ENCODE measurements at regions not wholly inside any gene's neighbourhood (a gene's known extent, or its start where the extent isn't known, plus 50 kb on each side); places are given as distances from the start of the nearest gene placed in this dataset.
"Not testable (repeated sequence)": the region's sequence is repeated elsewhere in the genome, so short reads cannot be mapped to it uniquely, and the experiment has no call there.

DNA sequence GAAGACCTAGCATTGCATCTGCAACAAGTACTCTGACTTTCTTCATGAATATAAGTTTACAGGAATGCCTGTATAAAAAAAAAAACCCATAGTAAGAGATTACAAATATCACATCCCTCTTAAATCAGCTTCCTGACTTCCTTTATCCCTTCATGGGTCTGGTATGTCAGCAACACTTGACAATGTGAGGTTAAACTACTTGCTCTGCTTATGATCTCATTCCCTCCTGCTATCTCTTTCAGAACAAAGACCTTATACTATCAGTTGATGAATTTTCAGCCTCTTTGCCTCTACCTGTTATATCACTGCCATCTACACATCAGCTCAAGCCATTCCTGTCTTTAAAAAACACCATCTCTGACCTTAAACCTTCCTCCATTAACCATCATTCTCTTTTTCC lies 130.9 kb upstream of the SAMSN1 start:
- no peak for DNase-seq

DNA sequence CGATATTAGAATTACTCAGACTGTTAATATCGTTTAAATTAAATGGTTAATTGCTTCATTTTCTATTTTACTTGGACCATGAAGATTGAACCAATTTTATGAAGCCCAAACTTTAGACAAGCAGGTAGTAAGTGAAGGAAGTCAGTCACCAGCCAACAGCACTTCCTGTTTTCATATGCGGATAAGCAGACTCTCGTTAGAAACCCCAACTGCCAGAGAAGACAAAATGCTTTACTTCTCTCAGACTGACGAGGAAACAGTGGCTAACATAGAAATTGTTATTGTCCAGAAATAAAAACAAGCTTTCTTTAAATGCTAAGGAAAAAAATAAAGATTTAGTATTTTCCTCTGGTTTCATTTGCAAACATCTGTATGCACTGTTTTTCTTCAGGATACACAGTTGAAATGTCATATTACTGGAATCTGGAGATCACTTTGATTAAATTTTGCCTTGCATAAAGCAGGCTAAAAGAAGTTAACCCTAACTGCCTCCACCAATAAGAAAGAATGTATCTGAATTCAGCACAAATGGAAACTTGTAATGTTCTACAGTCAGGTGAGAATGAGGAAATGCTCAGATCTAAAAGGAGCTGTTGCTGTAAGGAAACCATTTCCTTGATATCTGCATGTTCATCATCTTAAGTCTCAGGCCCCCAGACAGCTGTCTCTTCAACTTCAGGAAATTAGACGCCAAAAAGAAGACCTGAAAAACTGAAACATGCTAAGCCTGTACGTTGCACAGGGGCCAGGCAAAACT lies 129.8 kb upstream of the SAMSN1 start:
- no peak for DNase-seq

DNA sequence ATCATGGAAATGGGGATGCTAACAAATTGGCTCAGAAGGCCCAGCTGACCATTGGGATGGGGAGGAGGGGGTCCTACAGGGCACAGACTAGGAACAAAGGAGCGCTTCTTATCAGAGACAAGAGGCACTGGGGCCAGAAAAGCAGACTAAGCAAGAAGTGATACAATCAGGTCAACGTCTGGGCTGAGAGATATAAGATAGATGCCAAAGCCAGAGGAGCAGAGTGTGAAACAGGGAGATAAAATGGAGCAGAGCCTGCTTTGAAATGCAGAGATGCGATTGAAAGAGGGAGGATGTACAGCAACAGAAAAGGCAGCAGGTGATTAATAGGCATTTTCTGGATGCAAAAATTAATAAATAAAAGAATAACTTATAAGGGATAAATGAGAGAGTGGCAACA lies 127.5 kb upstream of the SAMSN1 start:
- no peak for DNase-seq

DNA sequence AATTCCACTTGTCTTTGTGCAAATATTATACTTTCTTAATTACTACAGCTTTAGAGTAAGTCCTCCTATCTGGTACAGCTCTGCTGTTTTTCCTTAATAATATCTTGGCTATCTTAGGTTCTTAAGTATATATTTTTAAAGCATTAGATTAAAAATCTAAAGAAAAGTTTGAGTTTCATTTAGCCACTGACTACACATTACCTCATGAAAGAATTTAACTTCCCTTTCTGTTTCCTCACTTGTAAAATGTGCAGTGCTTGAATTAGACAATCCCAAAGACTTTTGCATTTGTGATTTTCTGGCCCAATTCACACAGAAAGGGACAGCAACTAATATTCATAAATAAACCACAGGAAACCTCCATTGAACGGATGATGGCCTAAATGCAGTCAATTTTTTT lies 126.4 kb upstream of the SAMSN1 start:
- DNase-seq = no peak

DNA sequence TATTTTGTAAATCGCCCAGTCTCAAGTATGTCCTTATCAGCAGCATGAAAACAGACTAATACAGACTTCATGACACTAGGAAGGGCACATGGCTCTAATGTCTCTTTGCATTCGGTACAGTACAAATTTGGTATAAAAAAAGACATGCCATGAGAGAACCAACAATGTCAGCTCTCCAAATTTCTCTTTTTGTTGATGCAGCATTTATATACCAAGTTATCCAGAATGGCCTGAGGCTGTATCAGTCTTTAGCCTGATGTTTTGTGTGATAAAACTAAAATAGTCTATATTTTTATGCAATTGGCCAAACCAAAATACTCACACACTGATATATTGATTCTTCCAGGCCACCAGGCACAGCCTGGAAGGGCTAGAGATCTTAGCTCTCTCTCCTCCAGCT lies 124.3 kb upstream of the SAMSN1 start:
- no peak for DNase-seq

DNA sequence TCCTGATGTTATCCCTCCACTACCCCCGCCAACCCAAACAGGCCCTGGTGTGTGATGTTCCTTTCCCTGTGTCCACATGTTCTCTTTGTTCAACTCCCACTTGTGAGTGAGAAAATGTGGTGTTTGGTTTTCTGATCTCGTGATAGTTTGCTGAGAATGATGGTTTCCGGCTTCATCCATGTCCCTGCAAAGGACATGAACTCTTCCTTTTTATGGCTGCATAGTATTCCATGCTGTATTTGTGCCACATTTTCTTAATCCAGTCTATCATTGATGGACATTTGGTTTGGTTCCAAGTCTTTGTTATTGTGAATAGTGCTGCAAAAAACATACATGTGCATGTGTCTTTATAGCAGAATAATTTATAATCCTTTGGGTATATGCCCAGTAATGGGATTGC lies 123.0 kb upstream of the SAMSN1 start:
- not testable (repeated sequence) for DNase-seq

DNA sequence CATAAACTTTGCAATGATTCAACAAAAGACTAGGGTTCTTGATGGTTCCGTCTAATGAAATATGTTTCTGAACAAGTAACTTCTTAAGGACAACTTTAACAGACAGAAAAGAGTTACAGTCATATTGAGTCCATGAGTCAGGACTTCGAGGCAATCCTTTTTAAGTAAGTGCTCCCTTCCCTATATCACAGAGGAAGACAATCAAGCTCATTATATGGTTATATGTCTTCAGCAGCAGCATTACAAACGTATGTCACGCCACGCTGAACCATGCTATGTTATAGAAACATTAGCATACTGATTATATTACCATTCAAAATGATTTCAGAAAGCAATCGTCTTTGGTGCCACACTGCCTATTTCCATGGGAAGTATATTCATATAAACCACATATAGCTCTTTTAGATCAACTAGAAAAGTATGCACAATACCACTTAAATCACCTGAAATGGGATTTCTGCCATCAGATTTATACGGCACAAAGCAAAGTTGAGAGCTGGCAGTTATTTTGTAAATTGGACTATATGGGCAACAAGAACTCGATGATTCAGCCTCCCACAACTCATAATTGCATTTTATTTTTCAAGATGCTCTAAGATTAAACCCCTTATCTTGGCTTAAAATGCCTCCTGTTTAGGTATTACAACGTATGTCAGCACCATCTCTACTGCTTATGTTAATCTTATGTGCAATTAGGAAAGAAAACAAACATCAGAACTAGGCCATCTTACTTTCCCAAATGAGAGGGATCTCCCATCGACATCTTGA lies 111.3 kb upstream of the SAMSN1 start:
- no peak for DNase-seq

DNA sequence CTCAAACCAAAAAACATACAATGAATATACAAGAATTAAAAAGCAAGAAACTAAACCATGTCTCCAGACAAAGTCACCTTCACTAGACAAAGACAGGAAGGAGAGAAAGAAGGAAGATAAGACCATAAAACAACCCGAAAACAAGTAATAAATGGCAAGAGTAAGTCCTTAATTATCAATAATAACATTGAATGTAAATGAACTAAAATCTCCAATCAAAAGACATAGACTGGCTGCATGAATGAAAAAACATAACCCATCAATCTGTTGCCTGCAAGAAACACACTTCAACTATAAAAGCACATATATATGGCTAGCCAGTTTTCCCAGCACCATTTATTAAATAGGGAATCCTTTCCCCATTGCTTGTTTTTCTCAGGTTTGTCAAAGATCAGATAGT lies 100.8 kb upstream of the SAMSN1 start:
- no peak for DNase-seq

DNA sequence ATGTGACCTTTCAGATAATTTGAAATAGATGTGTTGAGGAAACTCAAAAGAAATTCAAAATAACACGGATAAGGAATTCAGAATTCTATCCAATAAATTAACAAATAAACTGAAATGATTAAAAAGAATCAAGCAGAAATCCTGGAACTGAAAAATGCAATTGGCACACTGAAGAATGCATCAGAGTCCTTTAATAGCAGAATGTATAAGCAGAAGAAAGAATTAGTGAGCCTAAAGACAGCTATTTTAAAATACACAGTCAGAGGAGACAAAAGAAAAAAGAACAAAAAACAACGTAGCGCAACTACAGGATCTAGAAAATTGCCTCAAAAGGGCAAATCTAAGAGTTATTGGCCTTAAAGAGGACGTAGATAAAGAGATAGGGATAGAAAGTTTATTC lies 99.6 kb upstream of the SAMSN1 start:
- DNase-seq = no peak

DNA sequence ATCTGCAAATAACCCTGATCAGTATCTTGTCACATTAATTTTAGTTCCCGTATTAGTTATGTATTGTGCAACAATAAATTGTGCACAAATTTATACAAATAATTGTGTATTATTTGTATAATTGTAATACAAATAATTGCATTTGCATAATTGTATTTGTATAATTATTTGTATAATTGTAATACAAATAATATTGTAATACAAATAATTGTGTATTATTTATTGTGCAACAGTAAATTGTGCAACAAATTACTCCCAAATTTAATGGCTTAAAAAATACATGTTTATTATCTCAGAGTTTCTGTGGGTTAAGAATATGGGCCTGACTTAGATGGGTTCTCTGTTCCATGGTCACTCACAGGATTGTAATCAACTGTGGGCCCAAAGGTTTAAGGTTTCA lies 86.2 kb upstream of the SAMSN1 start:
- DNase-seq = no peak

DNA sequence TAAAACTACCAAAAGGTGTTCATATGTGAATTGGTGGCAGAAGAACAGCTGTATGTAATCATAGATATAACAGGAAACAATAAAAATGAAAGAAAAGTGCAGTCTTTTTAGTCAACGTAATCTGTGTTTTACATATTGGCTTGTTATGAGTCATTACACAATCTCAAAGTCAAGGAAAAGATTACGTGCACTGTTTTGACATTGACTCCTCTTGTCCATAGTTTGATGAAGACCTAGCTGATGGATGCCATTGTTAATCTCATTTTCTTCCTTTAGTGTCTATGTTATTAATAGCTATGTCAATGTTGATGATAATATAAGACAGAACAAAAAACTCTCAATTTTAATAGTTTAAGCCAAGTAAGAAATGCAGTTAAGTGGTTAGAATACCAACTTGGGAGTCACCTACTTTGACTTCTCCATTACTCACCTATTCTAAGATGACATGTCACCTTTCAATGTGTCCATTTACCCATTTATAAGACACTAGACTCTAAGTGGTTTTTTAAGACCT lies 84.5 kb upstream of the SAMSN1 start:
- DNase-seq = no peak

DNA sequence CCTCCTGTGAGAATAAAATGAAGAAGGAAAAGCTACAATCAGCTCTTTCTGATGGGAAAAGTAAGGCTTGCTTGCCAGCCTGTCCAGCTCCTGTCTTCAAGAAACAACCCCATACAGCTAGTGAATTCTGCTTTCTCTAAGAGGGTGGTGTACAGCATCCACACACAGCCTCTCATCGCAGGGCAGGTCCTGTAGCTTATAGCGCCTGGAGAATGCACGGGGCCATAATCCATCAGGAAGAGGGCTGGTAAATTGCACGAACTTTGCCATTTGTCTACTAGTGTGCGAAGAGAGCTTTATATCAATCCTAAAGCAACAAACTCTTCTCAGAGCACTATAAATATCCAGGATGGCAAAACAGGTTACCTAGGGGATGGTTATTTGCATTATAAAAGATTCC lies 83.3 kb upstream of the SAMSN1 start:
- no peak for DNase-seq

DNA sequence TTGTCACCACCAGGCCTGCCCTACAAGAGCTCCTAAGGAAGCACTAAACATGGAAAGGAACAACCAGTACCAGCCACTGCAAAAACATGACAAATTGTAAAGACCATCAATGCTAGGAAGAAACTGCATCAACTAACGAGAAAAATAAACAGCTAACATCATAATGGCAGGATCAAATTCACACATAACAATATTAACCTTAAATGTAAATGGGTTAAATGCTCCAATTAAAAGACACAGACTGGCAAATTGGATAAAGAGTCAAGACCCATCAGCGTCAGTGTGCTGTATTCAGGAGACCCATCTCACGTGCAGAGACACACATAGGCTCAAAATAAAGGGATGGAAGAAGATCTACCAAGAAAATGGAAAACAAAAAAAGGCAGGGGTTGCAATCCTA lies 77.0 kb upstream of the SAMSN1 start:
- not testable (repeated sequence) for DNase-seq

DNA sequence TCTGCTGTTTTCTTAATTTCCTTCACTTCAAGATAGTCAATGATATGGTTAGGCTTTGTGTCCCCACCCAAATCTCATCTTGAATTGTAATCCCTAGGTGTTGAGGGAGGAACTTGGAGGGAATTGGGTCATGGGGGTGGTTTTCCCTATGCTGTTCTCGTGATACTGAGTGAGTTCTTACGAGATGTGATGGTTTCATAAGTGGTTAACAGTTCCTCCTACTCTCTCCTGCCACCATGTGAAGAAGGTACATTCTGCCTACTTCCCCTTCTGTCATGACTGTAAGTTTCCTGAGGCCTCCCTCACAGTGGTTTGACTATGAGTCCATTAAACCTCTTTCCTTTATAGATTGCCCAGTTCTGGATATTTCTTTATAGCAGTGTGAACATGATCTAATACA lies 74.0 kb upstream of the SAMSN1 start:
- no peak for DNase-seq

DNA sequence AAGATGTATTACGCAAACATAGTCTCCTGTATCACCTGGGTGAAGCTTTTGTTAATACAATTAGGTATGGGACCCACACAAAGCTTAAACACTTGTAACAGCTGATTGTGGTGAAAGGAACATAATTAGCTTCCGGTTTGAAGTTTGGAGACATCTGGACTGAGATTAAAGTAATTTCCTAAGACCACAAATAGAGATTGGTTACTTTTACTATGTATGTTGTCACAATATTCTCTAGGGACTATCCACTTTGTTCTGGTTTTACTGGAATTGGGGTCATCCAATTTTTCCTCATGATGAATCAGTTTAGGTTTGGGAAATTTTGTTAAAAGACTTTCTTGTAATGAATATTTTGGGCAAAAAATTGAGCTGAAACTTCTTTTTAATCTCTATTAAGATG lies 71.8 kb upstream of the SAMSN1 start:
- DNase-seq = no peak

DNA sequence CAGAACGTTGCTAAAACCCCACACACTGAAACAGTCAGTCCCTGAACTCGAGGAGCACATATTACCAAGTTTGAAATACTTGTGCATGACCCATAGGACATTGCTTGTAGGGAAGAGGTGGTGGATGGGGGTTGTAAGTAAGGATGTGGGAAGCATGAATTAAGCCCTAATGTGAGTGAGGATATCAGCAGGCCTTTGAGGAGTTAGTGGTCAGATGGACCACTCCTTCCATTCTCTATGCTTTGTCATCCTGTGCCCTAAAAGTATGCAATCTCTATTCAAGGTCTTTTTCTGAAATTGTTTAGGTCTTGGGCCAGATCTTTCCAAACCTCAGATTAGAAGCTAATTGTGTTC lies 70.9 kb upstream of the SAMSN1 start:
- no peak for DNase-seq

DNA sequence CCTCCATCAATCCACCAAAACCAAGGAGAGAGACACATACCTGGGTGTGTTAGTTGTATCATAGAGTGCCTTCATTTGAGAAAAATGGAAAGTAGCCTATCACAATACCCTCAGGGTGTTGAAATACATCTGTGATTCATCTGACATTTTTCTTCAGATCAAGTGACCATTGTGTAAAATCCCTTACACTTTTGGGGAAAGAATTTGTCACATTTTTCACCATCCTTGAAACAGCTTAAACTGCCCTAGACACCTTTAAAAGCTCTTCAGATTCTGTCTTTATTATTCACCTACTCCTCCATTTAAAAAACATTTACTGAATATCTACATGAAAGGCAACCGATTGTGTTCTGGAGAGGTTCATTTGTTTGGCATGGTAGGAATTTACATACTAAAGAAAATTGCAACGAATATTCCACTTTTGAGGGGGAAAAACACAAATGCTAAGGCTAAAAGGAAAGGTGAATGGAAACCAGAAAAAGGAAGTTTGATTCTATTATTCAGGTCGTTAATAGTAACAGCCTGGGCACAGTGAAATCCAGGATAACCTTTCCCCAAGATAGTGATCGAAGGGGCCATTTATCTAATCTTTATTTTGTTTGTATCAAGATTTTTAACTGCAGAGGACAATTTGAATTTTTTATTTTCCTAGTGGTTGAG lies 70.4 kb upstream of the SAMSN1 start:
- no peak for DNase-seq

DNA sequence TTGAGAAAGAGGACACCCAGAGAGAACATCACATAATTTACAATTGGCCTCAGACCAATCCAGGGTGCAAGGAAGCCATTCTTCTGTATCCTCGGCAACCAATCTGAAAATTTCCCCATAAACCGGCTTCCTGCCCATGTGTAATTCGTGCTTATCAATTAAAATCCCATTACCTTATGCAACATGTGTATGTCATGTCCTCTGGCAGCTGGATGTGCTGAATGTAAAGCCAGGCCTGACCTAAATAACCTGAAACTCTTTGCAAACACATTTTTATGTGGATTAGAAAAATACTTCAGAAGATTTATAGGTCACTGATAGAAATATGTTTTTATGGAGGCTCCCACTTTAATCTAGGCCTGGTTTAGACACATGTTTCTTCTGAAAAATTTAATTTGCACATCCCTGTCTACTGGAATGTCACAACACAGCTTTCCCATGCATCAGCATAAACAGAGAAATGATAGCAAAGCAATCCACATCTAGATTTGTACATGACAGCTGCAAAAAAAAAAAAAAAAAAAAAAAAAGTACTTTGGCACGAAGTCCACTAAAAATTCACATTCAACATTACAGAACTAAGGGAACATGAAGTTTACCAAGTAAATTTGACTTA lies 69.4 kb upstream of the SAMSN1 start:
- no peak for DNase-seq

DNA sequence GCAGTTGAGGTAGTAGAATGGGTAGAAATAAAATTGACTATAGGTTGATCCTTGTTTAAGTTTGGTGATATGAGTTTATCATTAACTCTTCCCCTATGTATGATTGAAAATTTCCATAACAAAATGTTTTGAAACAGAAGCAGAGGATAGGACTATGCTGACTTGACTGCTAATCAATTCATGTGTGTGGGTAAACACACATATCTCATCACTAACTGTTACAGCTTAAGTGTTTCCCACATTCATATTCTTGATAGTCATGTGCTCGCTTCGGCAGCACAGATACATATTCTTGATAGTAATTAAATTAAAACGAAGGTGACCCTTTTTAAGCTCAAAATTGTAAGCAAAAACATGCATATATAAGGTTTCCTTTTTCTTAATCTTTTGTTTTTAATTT lies 68.2 kb upstream of the SAMSN1 start:
- DNase-seq = no peak

DNA sequence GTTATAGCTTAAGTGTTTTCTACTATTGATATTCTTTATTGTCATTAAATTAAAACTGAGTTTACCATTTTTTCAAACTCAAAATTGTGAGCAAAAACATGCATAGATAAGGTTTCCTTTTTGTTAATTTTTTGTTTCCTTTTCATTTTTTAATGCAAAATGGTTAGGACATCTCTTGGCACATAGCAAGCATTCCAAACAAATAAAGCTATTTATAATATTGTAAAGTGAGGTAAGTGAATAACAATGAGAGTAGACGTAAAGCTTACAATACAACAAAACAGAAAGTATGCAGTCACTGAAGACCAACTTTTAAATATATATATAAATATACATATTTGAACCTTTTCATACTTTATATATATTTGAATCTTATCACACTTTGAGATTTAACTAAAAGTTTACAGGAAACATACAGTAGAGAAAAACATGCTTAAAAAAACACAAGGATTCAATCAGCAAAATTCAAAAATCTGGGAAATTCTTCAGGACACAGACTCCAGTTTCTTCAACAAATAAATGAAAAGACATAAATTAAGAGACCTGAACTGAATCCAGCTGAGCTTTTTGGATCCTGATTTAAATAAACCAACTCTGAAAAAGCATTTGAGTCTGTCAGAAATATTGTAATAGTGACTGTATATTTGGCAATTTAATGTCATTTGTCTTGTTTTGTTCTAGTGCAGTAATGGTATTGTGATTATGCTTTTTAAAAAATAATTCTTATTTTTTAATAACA lies 67.5 kb upstream of the SAMSN1 start:
- DNase-seq = no peak

DNA sequence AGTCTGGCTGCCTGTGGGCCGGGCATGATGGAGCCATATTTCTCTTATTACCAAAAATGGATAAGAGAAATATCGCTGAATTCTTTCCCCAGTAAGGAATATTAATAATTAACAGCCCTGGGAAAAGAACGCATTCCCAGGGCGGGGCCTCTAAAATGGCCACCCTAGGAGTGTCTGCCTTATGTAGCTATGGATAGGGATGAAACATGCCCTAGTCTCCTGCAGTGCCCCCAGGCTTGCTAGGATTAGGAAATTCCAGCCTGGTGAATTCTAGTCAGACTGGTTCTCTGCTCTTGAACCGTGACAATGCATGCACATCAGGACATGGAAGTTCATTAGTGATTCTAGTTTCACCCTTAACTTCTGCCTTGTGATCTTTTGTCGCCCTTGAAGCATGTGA lies 64.0 kb upstream of the SAMSN1 start:
- not testable (repeated sequence) for DNase-seq

DNA sequence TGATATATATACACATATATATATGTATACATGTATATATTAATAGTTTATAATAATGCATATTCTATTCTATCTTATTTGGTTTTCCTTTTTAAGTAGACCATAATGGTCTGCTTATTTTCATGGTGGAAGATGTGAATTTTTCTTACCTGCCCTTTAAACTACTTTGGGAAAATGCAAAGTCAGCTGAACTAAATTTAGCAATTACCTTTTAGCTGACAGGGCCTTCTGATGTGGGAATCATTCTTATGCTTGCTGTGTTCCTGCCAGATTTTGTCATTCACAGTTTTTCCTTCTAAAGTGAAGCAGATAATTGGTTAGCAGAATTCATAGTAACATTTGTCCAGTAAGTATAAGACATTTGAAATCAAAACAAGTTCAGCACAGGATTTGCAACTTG lies 63.2 kb upstream of the SAMSN1 start:
- DNase-seq = no peak

DNA sequence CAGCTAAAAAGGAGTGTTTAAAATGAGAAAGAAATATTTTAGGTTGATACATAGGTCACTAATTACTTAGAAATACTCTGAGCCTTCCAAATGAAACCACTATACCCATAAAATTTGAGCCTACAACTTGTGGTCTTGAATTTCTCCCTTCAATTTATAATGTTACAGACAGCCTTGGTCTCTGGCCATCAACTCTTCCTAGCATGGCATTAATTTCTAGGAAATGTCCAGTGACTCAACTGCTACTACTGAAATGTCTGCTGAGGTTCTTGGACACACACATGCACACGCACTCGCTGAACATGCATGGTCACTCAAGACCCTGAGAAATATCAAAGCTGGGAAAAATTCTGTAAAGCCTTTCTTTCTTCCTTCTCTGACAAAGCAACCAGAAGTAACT lies 61.1 kb upstream of the SAMSN1 start:
- no peak for DNase-seq
